ENCODE measurements at regions not wholly inside any gene's neighbourhood (a gene's known extent, or its start where the extent isn't known, plus 50 kb on each side); places are given as distances from the start of the nearest gene placed in this dataset.

GRCh38 chr15:47362118-47362905 lies 355.0 kb upstream of the SEMA6D start:
- 77% methylated on average over 8 of the region's 8 CpGs for WGBS
- H3K4me3 ChIP-seq (ENCODE audit: low read depth in 1 of 3, low read length in 3 of 3) = no peak overlapping the region
- no peaks in the 10 kb centered on the region for H3K4me1 ChIP-seq (ENCODE audit: control insufficient read depth in 4 of 4, insufficient read depth in 4 of 4, low read length in 3 of 4)
- TF ChIP-seq GABPA (IDR thresholded peaks at IDR 0.05 in 1 of 2, conservative IDR thresholded peaks at IDR 0.05 in 1 of 2) = no peak
- no peak for TF ChIP-seq YY1 (IDR thresholded peaks at IDR 0.05)
- no peak for TF ChIP-seq TAF1 (conservative IDR thresholded peaks at IDR 0.05)
- TF ChIP-seq CTCF (IDR thresholded peaks at IDR 0.05; ENCODE audit: low read depth, low read length, missing input control) = no peak
- TF ChIP-seq EGR1 (IDR thresholded peaks at IDR 0.05; ENCODE audit: low read depth in 2 of 2) = no peak
- TF ChIP-seq SP1 (IDR thresholded peaks at IDR 0.05) = no peak
- no peak overlapping the region for H3K9ac ChIP-seq (ENCODE audit: low read depth in 1 of 2, low read length in 2 of 2)
- DNase-seq (ENCODE audit: low spot score) = no peak
- no peaks in the 10 kb centered on the region for H3K36me3 ChIP-seq (ENCODE audit: control insufficient read depth in 4 of 4, insufficient read depth in 3 of 4, low read depth in 1 of 4, low read length in 3 of 4)
- H3K9me3 ChIP-seq (ENCODE audit: control insufficient read depth in 4 of 4, low read length in 3 of 4) = no peaks in the 10 kb centered on the region
- no peaks in the 10 kb centered on the region for H3K27me3 ChIP-seq (ENCODE audit: control insufficient read depth in 4 of 4, insufficient read depth in 4 of 4, low read length in 3 of 4)
- H3K27ac ChIP-seq (ENCODE audit: low read depth in 1 of 2, low read length in 2 of 2) = no peak overlapping the region

- WGBS = 73% methylated on average over 5 of the region's 5 CpGs
- TF ChIP-seq ATF3 (IDR thresholded peaks at IDR 0.05) (no peak), RXRA (IDR thresholded peaks at IDR 0.05) (no peak), EGR1 (IDR thresholded peaks at IDR 0.05; ENCODE audit: low read depth in 2 of 2) (no peak), TAF1 (conservative IDR thresholded peaks at IDR 0.05) (no peak), SP1 (IDR thresholded peaks at IDR 0.05) (no peak), HNF4G (IDR thresholded peaks at IDR 0.05) (no peak), ZBTB33 (IDR thresholded peaks at IDR 0.05) (no peak), NR2F2 (IDR thresholded peaks at IDR 0.05) (no peak), CTCF (IDR thresholded peaks at IDR 0.05; ENCODE audit: low read depth, low read length, missing input control) (no peak), RAD21 (IDR thresholded peaks at IDR 0.05) (no peak), FOXA2 (IDR thresholded peaks at IDR 0.05) (no peak), YY1 (IDR thresholded peaks at IDR 0.05) (no peak), REST (IDR thresholded peaks at IDR 0.05) (no peak)
- H3K27ac ChIP-seq (ENCODE audit: low read depth in 1 of 2, low read length in 2 of 2) = no peak overlapping the region
Observed at GRCh38 chr15:47363653-47364052, 353.7 kb upstream of the SEMA6D start.

More at GRCh38 chr15:47363653-47364052, 353.7 kb upstream of the SEMA6D start:
- Histone ChIP-seq H3K9me3 (ENCODE audit: control insufficient read depth in 4 of 4, low read length in 3 of 4) (no peaks in the 10 kb centered on the region), H3K36me3 (ENCODE audit: control insufficient read depth in 4 of 4, insufficient read depth in 3 of 4, low read depth in 1 of 4, low read length in 3 of 4) (no peaks in the 10 kb centered on the region), H3K27me3 (ENCODE audit: control insufficient read depth in 4 of 4, insufficient read depth in 4 of 4, low read length in 3 of 4) (peaks cover 0 to under 1% (median 0%) of the 10 kb centered on the region in 4 donors), H3K4me3 (ENCODE audit: low read depth in 1 of 3, low read length in 3 of 3) (no peak overlapping the region), H3K4me1 (ENCODE audit: control insufficient read depth in 4 of 4, insufficient read depth in 4 of 4, low read length in 3 of 4) (no peaks in the 10 kb centered on the region), H3K9ac (ENCODE audit: low read depth in 1 of 2, low read length in 2 of 2) (no peak overlapping the region)
- DNase-seq (ENCODE audit: low spot score) = no peak
